Neural cell (in vitro differentiated cells): ENCODE measurements at regions not wholly inside any gene's neighbourhood (a gene's known extent, or its start where the extent isn't known, plus 50 kb on each side); places are given as distances from the start of the nearest gene placed in this dataset.

ENCODE experiments used
- H2AFZ ChIP-seq: fragments of 200-600, 300-800 bp; sonication (generic), shearing (Covaris generic); 2 replicates; pipeline ENCODE4 v1.6.0; 2014; ENCODE audit warnings: low read depth, mild to moderate bottlenecking, antibody characterized with exemption, low read length, moderate library complexity
- H3F3A ChIP-seq: fragments of 200-600 bp; shearing (Covaris generic); 2 replicates; pipeline ENCODE4 v1.6.1; 2016; ENCODE audit warnings: mild to moderate bottlenecking, moderate library complexity, mixed read lengths, antibody characterized with exemption, low read length; ENCODE audit not compliant: insufficient read depth, poor library complexity, severe bottlenecking
- H3K27ac ChIP-seq: fragments of 200-600, 300-800 bp; sonication (generic), shearing (Covaris generic); 2 replicates; pipeline ENCODE4 v1.5.1; 2014; ENCODE audit warnings: mild to moderate bottlenecking, low read length, moderate library complexity
- H3K27me3 ChIP-seq: fragments of 300-800, 200-600 bp; sonication (generic), shearing (Covaris generic); 2 replicates; pipeline ENCODE4 v1.6.0; 2014; ENCODE audit warnings: mild to moderate bottlenecking, low read depth, low read length, moderate library complexity; ENCODE audit not compliant: insufficient read depth
- H3K36me3 ChIP-seq: fragments of 300-800, 200-600 bp; sonication (generic), shearing (Covaris generic); 2 replicates; pipeline ENCODE4 v1.5.1; 2014; ENCODE audit warnings: mild to moderate bottlenecking, antibody characterized with exemption, low read length, moderate library complexity; ENCODE audit not compliant: insufficient read depth
- H3K4me2 ChIP-seq: fragments of 300-800, 200-600 bp; sonication (generic), shearing (Covaris generic); 2 replicates; pipeline ENCODE4 v1.6.0; 2014; ENCODE audit warnings: mild to moderate bottlenecking, low read length
- H3K4me3 ChIP-seq: fragments of 300-800, 200-600 bp; sonication (generic), shearing (Covaris generic); 2 replicates; pipeline ENCODE4 v1.5.1; 2014; ENCODE audit warnings: mild to moderate bottlenecking, low read length, moderate library complexity
- H3K79me2 ChIP-seq: fragments of 200-600 bp; shearing (Covaris generic); replicated peaks from 2 replicates; pipeline ENCODE4 v1.6.0; 2014; ENCODE audit warnings: mild to moderate bottlenecking, low read length, moderate library complexity; ENCODE audit not compliant: insufficient read depth
- H3K9ac ChIP-seq: fragments of 300-800, 200-600 bp; sonication (generic), shearing (Covaris generic); 2 replicates; pipeline ENCODE4 v1.6.1; 2016; ENCODE audit warnings: mild to moderate bottlenecking, low read length, mixed read lengths
- H3K9me2 ChIP-seq: fragments of 200-600 bp; shearing (Covaris generic); 2 replicates; pipeline ENCODE4 v1.6.1; 2016; ENCODE audit warnings: mild to moderate bottlenecking, low read length, mixed read lengths; ENCODE audit not compliant: insufficient read depth
- H3K9me3 ChIP-seq: fragments of 200-600, 300-800 bp; sonication (generic), shearing (Covaris generic); 2 replicates; pipeline ENCODE4 v1.6.1; 2016; ENCODE audit warnings: mild to moderate bottlenecking, mixed run types, low read length, moderate library complexity, mixed read lengths
- H4K20me1 ChIP-seq: fragments of 200-600 bp; shearing (Covaris generic); 2 replicates; pipeline ENCODE4 v1.6.1; 2016; ENCODE audit warnings: mild to moderate bottlenecking, mixed run types; ENCODE audit not compliant: insufficient read depth
- EP300 ChIP-seq: fragments of 450-650 bp; conservative IDR thresholded peaks from 2 replicates; pipeline ENCODE4 v1.6.1; 2014; ENCODE audit warnings: antibody characterized with exemption, mild to moderate bottlenecking, moderate library complexity; ENCODE audit not compliant: poor library complexity, severe bottlenecking
- EZH2 ChIP-seq: fragments of 200-600, 300-800 bp; shearing (Covaris generic), sonication (generic); IDR thresholded peaks from 2 replicates; pipeline ENCODE4 v1.6.1; 2014; ENCODE audit warnings: antibody characterized with exemption, low read length, borderline replicate concordance, mild to moderate bottlenecking; ENCODE audit not compliant: insufficient read depth, poor library complexity, severe bottlenecking
- MXI1 ChIP-seq: fragments of 450-650 bp; conservative IDR thresholded peaks from 2 replicates; pipeline ENCODE4 v1.6.1; 2014; ENCODE audit warnings: antibody characterized with exemption, mild to moderate bottlenecking; ENCODE audit not compliant: poor library complexity, severe bottlenecking
- POLR2AphosphoS5 ChIP-seq: IDR thresholded peaks from 2 replicates; pipeline ENCODE4 v1.6.1; 2012
- RAD21 ChIP-seq: fragments of 450-650 bp; conservative IDR thresholded peaks from 2 replicates; pipeline ENCODE4 v1.6.1; 2014; ENCODE audit warnings: antibody characterized with exemption, mild to moderate bottlenecking, moderate library complexity
- SMC3 ChIP-seq: fragments of 450-650 bp; conservative IDR thresholded peaks from 2 replicates; pipeline ENCODE4 v1.6.1; 2014; ENCODE audit warnings: antibody characterized with exemption, mild to moderate bottlenecking, moderate library complexity; ENCODE audit not compliant: poor library complexity
- TAF1 ChIP-seq: IDR thresholded peaks from 2 replicates; pipeline ENCODE4 v1.6.1; 2012; ENCODE audit warnings: low read depth
- TF ChIP-seq, protein P1 (sequence below): fragments of 450-650 bp; IDR thresholded peaks from 2 replicates; pipeline ENCODE4 v1.5.1; 2014; ENCODE audit warnings: antibody characterized with exemption, mild to moderate bottlenecking, moderate library complexity; ENCODE audit not compliant: poor library complexity, severe bottlenecking
- TF ChIP-seq, protein P2 (sequence below): IDR thresholded peaks from 2 replicates; pipeline ENCODE4 v1.6.1; 2012; ENCODE audit warnings: borderline replicate concordance

DNA sequence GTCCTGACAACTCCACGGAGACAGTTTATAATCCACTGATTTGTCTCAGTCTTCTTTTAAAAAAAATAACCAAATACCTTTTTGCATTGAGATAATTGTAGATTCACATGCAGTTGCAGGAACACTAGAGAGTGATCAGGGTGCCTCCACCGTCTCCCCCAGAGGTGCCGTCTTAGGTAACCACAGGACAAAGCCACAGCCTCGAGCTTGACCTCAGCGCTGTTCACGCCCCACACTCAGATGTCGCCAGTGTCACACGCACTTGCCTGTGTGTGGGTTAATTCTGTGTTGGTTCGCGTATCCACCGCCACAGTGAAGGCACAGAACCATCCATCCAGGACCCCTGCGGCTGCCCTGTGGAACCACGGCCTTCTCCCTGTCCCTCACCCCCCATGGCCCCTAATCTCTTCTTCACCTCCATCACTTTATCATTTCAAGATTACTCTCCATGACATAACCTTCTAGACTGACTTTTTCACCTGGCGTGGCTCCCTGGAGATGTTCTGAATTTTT is 295.0 kb upstream of the HDAC4 start:
- no peak overlapping the region for H3K4me3 ChIP-seq
- H3K9me3 ChIP-seq = no peaks in the 10 kb centered on the region
- H3K79me2 ChIP-seq = no peaks in the 10 kb centered on the region
- H3K9ac ChIP-seq = no peak overlapping the region
- H3K9me2 ChIP-seq = no peaks in the 10 kb centered on the region
- H2AFZ ChIP-seq = no peak overlapping the region
- H3K27me3 ChIP-seq = no peaks in the 10 kb centered on the region
- H3F3A ChIP-seq = no peaks in the 10 kb centered on the region
- H3K36me3 ChIP-seq = no peaks in the 10 kb centered on the region
- H3K27ac ChIP-seq = no peak overlapping the region
- no peak overlapping the region for H3K4me2 ChIP-seq
- TF ChIP-seq POLR2AphosphoS5 (no peak), MXI1 (no peak), TAF1 (no peak), RAD21 (no peak)
- TF ChIP-seq, protein P1, sequence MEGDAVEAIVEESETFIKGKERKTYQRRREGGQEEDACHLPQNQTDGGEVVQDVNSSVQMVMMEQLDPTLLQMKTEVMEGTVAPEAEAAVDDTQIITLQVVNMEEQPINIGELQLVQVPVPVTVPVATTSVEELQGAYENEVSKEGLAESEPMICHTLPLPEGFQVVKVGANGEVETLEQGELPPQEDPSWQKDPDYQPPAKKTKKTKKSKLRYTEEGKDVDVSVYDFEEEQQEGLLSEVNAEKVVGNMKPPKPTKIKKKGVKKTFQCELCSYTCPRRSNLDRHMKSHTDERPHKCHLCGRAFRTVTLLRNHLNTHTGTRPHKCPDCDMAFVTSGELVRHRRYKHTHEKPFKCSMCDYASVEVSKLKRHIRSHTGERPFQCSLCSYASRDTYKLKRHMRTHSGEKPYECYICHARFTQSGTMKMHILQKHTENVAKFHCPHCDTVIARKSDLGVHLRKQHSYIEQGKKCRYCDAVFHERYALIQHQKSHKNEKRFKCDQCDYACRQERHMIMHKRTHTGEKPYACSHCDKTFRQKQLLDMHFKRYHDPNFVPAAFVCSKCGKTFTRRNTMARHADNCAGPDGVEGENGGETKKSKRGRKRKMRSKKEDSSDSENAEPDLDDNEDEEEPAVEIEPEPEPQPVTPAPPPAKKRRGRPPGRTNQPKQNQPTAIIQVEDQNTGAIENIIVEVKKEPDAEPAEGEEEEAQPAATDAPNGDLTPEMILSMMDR = no peak
- no peaks in the 10 kb centered on the region for H4K20me1 ChIP-seq

GRCh38 chr2:239695106-239695727 is 294.4 kb upstream of the HDAC4 start:
- Histone ChIP-seq H2AFZ (no peak overlapping the region), H3K79me2 (no peaks in the 10 kb centered on the region), H3K27me3 (no peaks in the 10 kb centered on the region), H3K9me2 (no peaks in the 10 kb centered on the region), H3K9ac (no peak overlapping the region), H3K27ac (no peak overlapping the region), H3K4me3 (no peak overlapping the region), H3K36me3 (no peaks in the 10 kb centered on the region), H4K20me1 (no peaks in the 10 kb centered on the region), H3K4me2 (no peak overlapping the region), H3F3A (no peaks in the 10 kb centered on the region), H3K9me3 (no peaks in the 10 kb centered on the region)
- TF ChIP-seq SMC3 (no peak), MXI1 (no peak)

- Histone ChIP-seq H3K27me3 (no peaks in the 10 kb centered on the region), H3K4me3 (no peak overlapping the region), H3K4me2 (no peak overlapping the region), H3K36me3 (no peaks in the 10 kb centered on the region), H3K79me2 (no peaks in the 10 kb centered on the region), H3K27ac (no peak overlapping the region), H2AFZ (no peak overlapping the region), H4K20me1 (no peaks in the 10 kb centered on the region), H3K9me3 (no peaks in the 10 kb centered on the region), H3F3A (no peaks in the 10 kb centered on the region), H3K9ac (no peak overlapping the region), H3K9me2 (no peaks in the 10 kb centered on the region)
- TF ChIP-seq EP300 (no peak), POLR2AphosphoS5 (no peak), MXI1 (no peak), EZH2 (no peak), TAF1 (no peak), RAD21 (no peak)
- TF ChIP-seq, protein P2, sequence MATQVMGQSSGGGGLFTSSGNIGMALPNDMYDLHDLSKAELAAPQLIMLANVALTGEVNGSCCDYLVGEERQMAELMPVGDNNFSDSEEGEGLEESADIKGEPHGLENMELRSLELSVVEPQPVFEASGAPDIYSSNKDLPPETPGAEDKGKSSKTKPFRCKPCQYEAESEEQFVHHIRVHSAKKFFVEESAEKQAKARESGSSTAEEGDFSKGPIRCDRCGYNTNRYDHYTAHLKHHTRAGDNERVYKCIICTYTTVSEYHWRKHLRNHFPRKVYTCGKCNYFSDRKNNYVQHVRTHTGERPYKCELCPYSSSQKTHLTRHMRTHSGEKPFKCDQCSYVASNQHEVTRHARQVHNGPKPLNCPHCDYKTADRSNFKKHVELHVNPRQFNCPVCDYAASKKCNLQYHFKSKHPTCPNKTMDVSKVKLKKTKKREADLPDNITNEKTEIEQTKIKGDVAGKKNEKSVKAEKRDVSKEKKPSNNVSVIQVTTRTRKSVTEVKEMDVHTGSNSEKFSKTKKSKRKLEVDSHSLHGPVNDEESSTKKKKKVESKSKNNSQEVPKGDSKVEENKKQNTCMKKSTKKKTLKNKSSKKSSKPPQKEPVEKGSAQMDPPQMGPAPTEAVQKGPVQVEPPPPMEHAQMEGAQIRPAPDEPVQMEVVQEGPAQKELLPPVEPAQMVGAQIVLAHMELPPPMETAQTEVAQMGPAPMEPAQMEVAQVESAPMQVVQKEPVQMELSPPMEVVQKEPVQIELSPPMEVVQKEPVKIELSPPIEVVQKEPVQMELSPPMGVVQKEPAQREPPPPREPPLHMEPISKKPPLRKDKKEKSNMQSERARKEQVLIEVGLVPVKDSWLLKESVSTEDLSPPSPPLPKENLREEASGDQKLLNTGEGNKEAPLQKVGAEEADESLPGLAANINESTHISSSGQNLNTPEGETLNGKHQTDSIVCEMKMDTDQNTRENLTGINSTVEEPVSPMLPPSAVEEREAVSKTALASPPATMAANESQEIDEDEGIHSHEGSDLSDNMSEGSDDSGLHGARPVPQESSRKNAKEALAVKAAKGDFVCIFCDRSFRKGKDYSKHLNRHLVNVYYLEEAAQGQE = no peak
Observed at GRCh38 chr2:239694487-239694886, 293.7 kb upstream of the HDAC4 start.
